ENCODE measurements at regions not wholly inside any gene's neighbourhood (a gene's known extent, or its start where the extent isn't known, plus 50 kb on each side); places are given as distances from the start of the nearest gene placed in this dataset.

DNA sequence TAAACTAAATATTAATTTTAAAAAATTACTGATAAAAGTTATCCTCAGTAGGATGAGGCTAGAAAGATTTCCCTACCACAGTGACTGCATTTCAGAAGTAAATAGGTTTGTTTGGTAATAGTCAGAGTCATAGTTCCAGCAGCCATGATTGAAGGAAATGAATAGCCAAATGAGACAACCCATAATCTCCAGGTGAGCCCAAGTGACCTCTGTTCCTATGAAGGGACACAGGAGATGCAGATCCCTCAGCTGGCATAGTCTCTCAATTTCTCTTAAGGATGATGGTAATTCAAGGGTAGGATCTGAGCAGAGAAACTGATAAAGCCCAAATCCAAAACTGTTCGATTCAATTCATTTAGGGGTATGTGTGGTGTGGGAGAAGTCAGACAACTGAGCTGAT, 461.8 kb downstream of the RAP2B start:
- Histone ChIP-seq H2AFZ (ENCODE audit: low read depth, low read length, poor library complexity, severe bottlenecking) (no peak overlapping the region), H3K4me2 (ENCODE audit: low read length) (no peak overlapping the region), H3K9me2 (ENCODE audit: insufficient read depth) (no peaks in the 10 kb centered on the region), H3K4me1 (ENCODE audit: control insufficient read depth in 1 of 2, insufficient read depth in 2 of 2, low read length in 2 of 2) (no peaks in the 10 kb centered on the region), H3K79me2 (ENCODE audit: insufficient read depth, low read length) (no peaks in the 10 kb centered on the region), H3K4me3 (replicated peaks in 1 of 2; ENCODE audit: low read depth in 1 of 2, low read length in 2 of 2) (no peak overlapping the region), H3K27ac (ENCODE audit: low read depth, low read length) (no peak overlapping the region), H3K9ac (ENCODE audit: low read length) (no peak overlapping the region), H3K9me3 (ENCODE audit: control insufficient read depth in 1 of 2, insufficient read depth in 1 of 2, low read depth in 1 of 2, low read length in 2 of 2) (no peaks in the 10 kb centered on the region), H3K36me3 (ENCODE audit: control insufficient read depth in 1 of 2, insufficient read depth in 2 of 2, low read length in 2 of 2) (no peaks in the 10 kb centered on the region), H4K20me1 (ENCODE audit: insufficient read depth) (no peaks in the 10 kb centered on the region), H3K27me3 (ENCODE audit: insufficient read depth, low read length) (no peaks in the 10 kb centered on the region)
- ChIA-PET POLR2A (no interaction called here), CTCF (no interaction called here), RAD21 (ENCODE audit: low non-redundant PET in 1 of 2, low total read pairs in 2 of 2, uncharacterized antibody in 2 of 2, unreplicated experiment in 2 of 2) (no interaction called here)
- no TSS peak for BruUV-seq (replicated peaks)
- ATAC-seq = no peak
- no peak for DNase-seq (ENCODE audit: low read depth, low spot score)
- TF ChIP-seq POLR2A (IDR thresholded peaks at IDR 0.05; ENCODE audit: borderline replicate concordance, extremely low read depth, insufficient read depth, insufficient read length) (no peak), SP1 (IDR thresholded peaks at IDR 0.05; ENCODE audit: low read depth) (no peak), SRF (IDR thresholded peaks at IDR 0.05; ENCODE audit: low read depth) (no peak), EGR1 (IDR thresholded peaks at IDR 0.05; ENCODE audit: low read depth) (no peak), EZH2 (IDR thresholded peaks at IDR 0.05) (no peak), CBX3 (IDR thresholded peaks at IDR 0.05; ENCODE audit: low read depth) (no peak), SIN3A (IDR thresholded peaks at IDR 0.05; ENCODE audit: low read depth) (no peak), CEBPB (IDR thresholded peaks at IDR 0.05; ENCODE audit: low read depth) (no peak), FOSL1 (IDR thresholded peaks at IDR 0.05; ENCODE audit: low read depth) (no peak), POLR2AphosphoS5 (IDR thresholded peaks at IDR 0.05; ENCODE audit: low read depth, low read length) (no peak)
- TF ChIP-seq, protein P1, sequence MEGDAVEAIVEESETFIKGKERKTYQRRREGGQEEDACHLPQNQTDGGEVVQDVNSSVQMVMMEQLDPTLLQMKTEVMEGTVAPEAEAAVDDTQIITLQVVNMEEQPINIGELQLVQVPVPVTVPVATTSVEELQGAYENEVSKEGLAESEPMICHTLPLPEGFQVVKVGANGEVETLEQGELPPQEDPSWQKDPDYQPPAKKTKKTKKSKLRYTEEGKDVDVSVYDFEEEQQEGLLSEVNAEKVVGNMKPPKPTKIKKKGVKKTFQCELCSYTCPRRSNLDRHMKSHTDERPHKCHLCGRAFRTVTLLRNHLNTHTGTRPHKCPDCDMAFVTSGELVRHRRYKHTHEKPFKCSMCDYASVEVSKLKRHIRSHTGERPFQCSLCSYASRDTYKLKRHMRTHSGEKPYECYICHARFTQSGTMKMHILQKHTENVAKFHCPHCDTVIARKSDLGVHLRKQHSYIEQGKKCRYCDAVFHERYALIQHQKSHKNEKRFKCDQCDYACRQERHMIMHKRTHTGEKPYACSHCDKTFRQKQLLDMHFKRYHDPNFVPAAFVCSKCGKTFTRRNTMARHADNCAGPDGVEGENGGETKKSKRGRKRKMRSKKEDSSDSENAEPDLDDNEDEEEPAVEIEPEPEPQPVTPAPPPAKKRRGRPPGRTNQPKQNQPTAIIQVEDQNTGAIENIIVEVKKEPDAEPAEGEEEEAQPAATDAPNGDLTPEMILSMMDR (IDR thresholded peaks at IDR 0.05 in 2 of 3, conservative IDR thresholded peaks at IDR 0.05 in 1 of 3; ENCODE audit: borderline replicate concordance in 1 of 3, insufficient read depth in 1 of 3, low read depth in 2 of 3, low read length in 2 of 3) = no peak
- TF ChIP-seq, protein P2, sequence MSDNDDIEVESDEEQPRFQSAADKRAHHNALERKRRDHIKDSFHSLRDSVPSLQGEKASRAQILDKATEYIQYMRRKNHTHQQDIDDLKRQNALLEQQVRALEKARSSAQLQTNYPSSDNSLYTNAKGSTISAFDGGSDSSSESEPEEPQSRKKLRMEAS (IDR thresholded peaks at IDR 0.05) = no peak
- TF ChIP-seq, protein P3, sequence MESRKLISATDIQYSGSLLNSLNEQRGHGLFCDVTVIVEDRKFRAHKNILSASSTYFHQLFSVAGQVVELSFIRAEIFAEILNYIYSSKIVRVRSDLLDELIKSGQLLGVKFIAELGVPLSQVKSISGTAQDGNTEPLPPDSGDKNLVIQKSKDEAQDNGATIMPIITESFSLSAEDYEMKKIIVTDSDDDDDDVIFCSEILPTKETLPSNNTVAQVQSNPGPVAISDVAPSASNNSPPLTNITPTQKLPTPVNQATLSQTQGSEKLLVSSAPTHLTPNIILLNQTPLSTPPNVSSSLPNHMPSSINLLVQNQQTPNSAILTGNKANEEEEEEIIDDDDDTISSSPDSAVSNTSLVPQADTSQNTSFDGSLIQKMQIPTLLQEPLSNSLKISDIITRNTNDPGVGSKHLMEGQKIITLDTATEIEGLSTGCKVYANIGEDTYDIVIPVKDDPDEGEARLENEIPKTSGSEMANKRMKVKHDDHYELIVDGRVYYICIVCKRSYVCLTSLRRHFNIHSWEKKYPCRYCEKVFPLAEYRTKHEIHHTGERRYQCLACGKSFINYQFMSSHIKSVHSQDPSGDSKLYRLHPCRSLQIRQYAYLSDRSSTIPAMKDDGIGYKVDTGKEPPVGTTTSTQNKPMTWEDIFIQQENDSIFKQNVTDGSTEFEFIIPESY (IDR thresholded peaks at IDR 0.05; ENCODE audit: extremely low read depth, insufficient replicate concordance, low read length) = no peak
- TF ChIP-seq, protein P4, sequence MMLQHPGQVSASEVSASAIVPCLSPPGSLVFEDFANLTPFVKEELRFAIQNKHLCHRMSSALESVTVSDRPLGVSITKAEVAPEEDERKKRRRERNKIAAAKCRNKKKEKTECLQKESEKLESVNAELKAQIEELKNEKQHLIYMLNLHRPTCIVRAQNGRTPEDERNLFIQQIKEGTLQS (IDR thresholded peaks at IDR 0.05) = no peak
- intact Hi-C loops (cut with micrococcal nuclease) = no loop called here

Measured in HCT116 (cell line).